GM12872 (cell line): ENCODE measurements at regions not wholly inside any gene's neighbourhood (a gene's known extent, or its start where the extent isn't known, plus 50 kb on each side); places are given as distances from the start of the nearest gene placed in this dataset.

Experiments used
- CTCF ChIP-seq: IDR thresholded peaks from 3 replicates; pipeline ENCODE4 v1.5.1; 2011; ENCODE audit warnings: low read depth, mild to moderate bottlenecking, low read length, moderate library complexity; ENCODE audit not compliant: insufficient read depth

- TF ChIP-seq CTCF = no peak
Measured at GRCh38 chr5:128913551-128913950, 51.7 kb upstream of the SLC27A6 start.
